GM12892 (cell line): ENCODE measurements at regions not wholly inside any gene's neighbourhood (a gene's known extent, or its start where the extent isn't known, plus 50 kb on each side); places are given as distances from the start of the nearest gene placed in this dataset.
"Not testable (repeated sequence)": the region's sequence is repeated elsewhere in the genome, so short reads cannot be mapped to it uniquely, and the experiment has no call there.

Source experiments
- DNase-seq: peaks from one replicate; pipeline ENCODE4 v3.0.0; 2011; ENCODE audit not compliant: insufficient read length
- FAIRE-seq: peaks from 2 replicates; lab custom pipeline; 2011; peaks lifted over from hg19 to GRCh38; lab: Jason Lieb, UNC
- POLR2A ChIP-seq: IDR thresholded peaks from 2 replicates; pipeline ENCODE4 v1.6.1; 2011; ENCODE audit warnings: low read depth, low read length, control low read depth
- POLR2AphosphoS5 ChIP-seq: IDR thresholded peaks from 2 replicates; pipeline ENCODE4 v1.6.1; 2011; ENCODE audit warnings: low read depth, low read length, control low read depth
- TAF1 ChIP-seq: IDR thresholded peaks from 2 replicates; pipeline ENCODE4 v1.6.1; 2011; ENCODE audit warnings: low read depth, mild to moderate bottlenecking, control low read depth, low read length, borderline replicate concordance

DNA sequence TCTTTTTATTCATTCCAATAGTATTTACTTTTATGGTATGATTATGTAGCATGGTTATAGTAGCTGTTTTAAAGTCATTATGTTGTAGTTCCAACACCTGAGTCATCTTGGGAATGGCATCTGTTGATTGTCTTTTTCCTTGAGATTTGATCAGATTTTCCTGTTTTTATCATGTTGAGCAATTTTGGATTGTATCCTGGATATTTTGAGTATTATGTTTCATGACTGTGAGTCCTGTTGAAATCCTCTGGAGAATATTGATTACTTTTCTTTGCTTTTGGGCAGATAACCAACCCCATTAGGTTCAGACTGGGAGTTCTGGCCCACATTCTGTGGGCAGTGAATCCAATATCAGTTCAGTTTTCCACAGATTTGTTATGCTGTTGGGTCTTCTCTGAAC lies 163.2 kb upstream of the SPRED2 start:
- DNase-seq: no peak
- TF ChIP-seq POLR2A: no peak
- no peak for TF ChIP-seq POLR2AphosphoS5
- TF ChIP-seq TAF1: no peak
- FAIRE-seq: no peak

DNA sequence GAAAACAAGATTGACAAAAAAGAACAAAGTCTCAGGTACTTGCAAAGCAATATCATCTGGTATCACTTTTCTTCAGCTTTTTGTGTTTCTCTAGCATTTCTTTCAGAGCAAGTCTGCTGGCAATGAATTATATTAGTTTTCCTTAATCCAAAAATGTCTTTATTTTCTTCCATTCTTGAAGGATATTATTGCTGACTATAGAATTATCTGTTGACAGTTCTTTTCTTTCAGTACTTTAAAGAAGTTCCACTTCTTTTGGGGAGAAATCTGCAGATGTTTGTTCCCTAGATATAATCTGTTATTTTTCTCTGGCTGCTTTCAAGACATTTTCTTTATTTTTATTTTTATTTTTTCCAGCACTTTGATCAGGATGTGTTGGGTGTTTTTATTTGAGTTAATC lies 161.8 kb upstream of the SPRED2 start:
- TF ChIP-seq TAF1 (no peak), POLR2AphosphoS5 (no peak), POLR2A (no peak)
- FAIRE-seq (no peak), DNase-seq (no peak)

DNA sequence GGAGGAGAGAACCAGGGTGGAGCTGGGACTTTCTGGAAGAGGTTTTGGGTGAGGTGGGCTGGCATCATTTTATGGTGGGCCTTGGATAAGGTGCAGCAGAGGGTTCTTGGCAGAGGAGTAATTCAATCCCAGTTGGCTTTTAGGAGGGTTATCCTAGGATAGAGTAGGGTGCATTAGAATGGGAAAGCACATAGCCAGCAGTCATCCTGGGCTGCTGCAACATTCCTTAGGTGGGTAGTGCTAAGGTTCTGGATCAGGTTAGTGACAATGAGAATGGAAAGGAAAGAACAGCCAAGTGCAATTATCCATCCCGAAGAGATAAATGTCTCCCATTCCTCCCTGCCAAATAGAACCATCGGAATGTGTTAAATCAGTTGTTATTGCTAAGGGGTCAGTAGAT lies 157.3 kb upstream of the SPRED2 start:
- DNase-seq: no peak
- FAIRE-seq: no peak
- TF ChIP-seq POLR2A (no peak), POLR2AphosphoS5 (no peak), TAF1 (no peak)

DNA sequence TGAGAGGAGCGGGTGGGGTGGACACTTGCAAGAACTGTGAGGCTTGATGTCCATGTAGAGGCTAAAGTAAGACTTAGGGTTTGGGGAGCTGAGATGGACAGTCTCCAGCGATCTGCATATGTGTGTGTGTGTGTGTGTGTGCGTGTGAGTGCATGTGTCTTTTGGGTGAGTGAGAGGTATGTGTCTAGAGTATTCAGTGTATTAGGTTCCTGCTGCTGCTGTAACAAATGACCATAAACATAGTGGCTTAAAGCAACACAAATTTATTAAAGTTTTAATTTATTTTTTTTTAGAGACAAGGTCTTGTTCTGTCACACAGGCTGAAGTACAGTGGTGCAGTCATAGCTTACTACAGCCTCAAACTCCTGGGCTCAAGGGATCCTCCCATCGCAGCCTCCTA lies 155.4 kb upstream of the SPRED2 start:
- FAIRE-seq (no peak), DNase-seq (no peak)
- no peak for TF ChIP-seq TAF1
- no peak for TF ChIP-seq POLR2A
- TF ChIP-seq POLR2AphosphoS5: no peak

GRCh38 chr2:65586516-65586915 lies 154.1 kb upstream of the SPRED2 start:
- no peak for TF ChIP-seq TAF1
- TF ChIP-seq POLR2A: no peak
- TF ChIP-seq POLR2AphosphoS5: no peak
- DNase-seq (no peak), FAIRE-seq (no peak)

DNA sequence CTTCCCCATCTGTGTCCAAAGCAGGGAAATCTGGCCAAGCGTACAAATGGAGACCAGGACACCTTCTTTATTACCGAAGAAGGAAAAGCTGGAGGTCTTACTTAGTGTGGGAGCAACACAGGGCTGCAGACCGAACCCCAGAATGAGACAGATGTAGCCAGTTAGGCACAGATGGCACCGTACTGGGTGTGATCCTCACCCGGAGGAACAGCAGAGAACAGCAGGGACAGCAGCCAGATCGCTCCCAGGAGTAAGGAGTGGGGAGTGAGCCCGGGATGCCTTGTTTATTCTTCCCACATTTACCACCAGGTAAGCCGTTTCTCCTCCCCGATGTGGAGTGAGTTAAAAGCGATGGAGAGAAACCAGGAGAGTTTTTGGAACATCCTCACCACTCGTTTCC lies 150.7 kb upstream of the SPRED2 start:
- TF ChIP-seq TAF1 (no peak), POLR2AphosphoS5 (no peak), POLR2A (no peak)
- DNase-seq: no peak
- no peak for FAIRE-seq

GRCh38 chr2:65582364-65582763 lies 150.0 kb upstream of the SPRED2 start:
- FAIRE-seq: no peak
- no peak for TF ChIP-seq POLR2A
- TF ChIP-seq POLR2AphosphoS5: no peak
- TF ChIP-seq TAF1: no peak
- DNase-seq: no peak

GRCh38 chr2:65580824-65581223 lies 148.4 kb upstream of the SPRED2 start:
- TF ChIP-seq POLR2AphosphoS5 (no peak), POLR2A (no peak), TAF1 (no peak)
- no peak for DNase-seq
- FAIRE-seq: no peak

DNA sequence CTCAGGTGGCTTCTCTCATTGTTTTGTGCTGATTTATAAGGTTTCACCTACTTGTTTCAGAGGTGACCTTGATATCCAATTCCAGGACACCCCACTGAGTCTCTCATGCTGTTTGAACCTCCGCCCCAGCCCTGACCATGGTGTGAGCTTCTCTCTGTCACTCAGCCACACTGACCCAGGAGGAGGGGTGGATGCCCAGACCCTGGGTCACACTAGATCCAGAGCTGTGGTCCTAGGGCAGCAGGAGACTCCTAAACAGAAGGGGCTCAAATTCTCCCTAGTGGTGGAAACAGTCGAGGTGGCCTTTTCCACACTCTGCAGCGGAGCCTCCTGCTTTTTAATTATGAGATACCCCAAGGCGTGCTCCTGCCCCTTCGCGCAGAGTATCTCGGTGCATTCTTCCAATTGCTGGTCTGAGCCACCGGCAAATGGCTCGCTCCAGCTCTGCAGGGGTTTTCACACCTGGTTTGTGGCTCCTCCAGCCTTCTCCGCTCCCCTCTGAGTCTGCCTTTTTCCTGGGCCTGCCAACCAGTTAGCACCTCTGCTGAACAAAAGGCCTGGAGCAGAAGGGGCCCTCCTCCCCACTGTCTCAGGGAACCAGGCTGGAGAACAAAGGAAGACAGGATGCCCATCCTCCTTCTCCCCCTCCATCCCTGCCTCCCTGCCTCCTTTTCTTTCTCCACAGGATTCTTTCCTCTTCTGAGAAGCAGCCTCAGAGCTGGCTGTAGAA lies 147.3 kb upstream of the SPRED2 start:
- TF ChIP-seq POLR2A: no peak
- no peak for TF ChIP-seq POLR2AphosphoS5
- FAIRE-seq (no peak), DNase-seq (no peak)

GRCh38 chr2:65577654-65578053 lies 145.3 kb upstream of the SPRED2 start:
- TF ChIP-seq POLR2A: no peak
- TF ChIP-seq TAF1: no peak
- no peak for TF ChIP-seq POLR2AphosphoS5
- FAIRE-seq (no peak), DNase-seq (no peak)

- FAIRE-seq (no peak), DNase-seq (no peak)
- TF ChIP-seq POLR2A (no peak), TAF1 (no peak), POLR2AphosphoS5 (no peak)
Observed at GRCh38 chr2:65576861-65577601, 144.6 kb upstream of the SPRED2 start.

- DNase-seq: no peak
- TF ChIP-seq POLR2A: no peak
- TF ChIP-seq POLR2AphosphoS5: no peak
- no peak for TF ChIP-seq TAF1
- FAIRE-seq: no peak
Observed at GRCh38 chr2:65576278-65576677, 143.9 kb upstream of the SPRED2 start.

DNA sequence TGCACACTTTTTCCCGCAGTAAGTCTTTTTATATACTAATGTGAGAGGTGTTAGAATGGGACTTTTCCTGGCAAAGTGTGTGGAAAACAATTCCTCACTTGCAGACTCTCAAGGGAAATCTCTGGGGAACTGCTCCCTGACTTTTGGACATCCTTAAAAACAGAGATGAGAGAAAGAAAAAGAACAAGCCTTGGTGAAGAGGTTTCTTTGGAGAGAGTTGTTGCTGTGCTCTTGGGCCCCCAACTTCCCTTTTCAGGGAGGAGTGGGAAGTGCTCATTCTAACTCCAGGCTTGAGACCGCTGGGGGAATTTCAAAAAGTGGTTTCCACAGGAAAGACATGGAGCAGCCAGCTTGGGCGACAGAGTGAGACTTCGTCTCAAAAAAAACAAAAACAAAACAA lies 142.6 kb upstream of the SPRED2 start:
- no peak for DNase-seq
- TF ChIP-seq TAF1 (no peak), POLR2A (no peak), POLR2AphosphoS5 (no peak)
- no peak for FAIRE-seq

- FAIRE-seq, DNase-seq: not testable (repeated sequence)
Observed at GRCh38 chr2:65568656-65569440, 136.4 kb upstream of the SPRED2 start.
